Left ventricle myocardium superior (tissue), 1 donor: ENCODE measurements at regions not wholly inside any gene's neighbourhood (a gene's known extent, or its start where the extent isn't known, plus 50 kb on each side); places are given as distances from the start of the nearest gene placed in this dataset.
"Not testable (repeated sequence)": the region's sequence is repeated elsewhere in the genome, so short reads cannot be mapped to it uniquely, and the experiment has no call there.

ENCODE experiments used
- ATAC-seq: fragments of 200-7000 bp; cut with Tn5 transposase; one replicate; pipeline ENCODE4 v1.9.1; 2020; ENCODE audit warnings: mild to moderate bottlenecking, moderate library complexity
- DNase-seq: peaks from one replicate; pipeline ENCODE4 v3.0.0-alpha.2; 2020
- intact Hi-C: fragments of 100-400 bp; cut with micrococcal nuclease; formaldehyde crosslinking; loops from one replicate; pipeline ENCODE4 v1.11.0; 2022
- donor health status: DM: no; HTN: yes; CAD: no; lungs with severe emphysema.

DNA sequence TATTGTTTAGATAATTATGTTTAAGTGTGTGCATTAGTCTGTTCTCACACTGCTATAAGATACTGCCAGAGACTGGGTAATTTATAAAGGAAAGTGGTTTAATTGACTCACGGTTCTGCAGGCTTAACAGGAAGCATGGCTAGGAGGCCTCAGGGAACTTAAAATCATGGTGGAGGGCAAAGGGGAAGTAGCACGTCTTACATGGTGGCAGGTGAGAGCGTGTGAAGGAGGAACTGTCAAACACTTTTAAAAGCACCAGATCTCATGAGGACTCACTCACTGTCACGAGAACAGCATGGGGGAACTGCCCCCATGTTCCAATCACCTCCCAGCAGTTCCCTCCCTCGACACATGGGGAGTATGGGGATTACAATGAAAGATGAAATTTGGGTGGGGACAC is 203.5 kb upstream of the GOT2 start:
- intact Hi-C loops = no loop called here
- DNase-seq = no peak
- ATAC-seq = no peak

DNA sequence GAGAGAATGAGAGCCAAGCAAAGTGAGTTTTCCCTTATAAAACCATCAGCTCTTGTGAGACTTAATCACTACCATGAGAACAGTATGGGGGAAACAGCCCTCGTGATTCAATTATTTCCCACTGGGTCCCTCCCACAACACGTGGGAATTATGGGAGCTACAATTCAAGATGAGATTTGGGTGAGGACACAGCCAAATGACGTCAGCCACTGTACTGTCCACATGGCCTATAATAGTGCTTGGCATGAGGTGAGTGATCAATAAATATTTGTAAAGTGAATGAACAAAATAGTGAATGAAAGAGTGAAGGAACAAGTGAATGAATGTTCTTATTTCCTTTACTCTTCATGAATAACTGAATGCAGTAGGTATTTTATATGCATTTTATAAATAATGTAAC is 199.1 kb upstream of the GOT2 start:
- DNase-seq (no peak), ATAC-seq (no peak)
- intact Hi-C loops = no loop called here

DNA sequence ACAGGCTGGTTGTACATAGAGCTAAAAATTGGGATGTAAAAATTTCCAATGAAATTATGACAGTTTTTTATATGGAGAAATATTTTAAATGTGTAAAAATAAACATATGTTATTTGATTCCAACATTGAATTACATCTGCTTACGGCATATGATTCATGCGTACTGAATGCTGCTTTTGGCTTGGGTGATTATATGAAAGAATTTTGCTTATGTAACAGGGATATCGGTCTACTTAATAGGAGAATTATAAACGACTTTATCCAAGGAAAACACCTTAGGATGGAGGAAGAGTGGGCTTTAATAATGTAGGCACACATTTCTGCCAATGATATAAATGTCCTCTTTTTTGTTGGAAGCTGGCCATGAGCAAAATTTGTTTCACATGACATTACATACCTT is 197.3 kb upstream of the GOT2 start:
- DNase-seq (no peak), ATAC-seq (no peak)
- intact Hi-C loops = no loop called here

DNA sequence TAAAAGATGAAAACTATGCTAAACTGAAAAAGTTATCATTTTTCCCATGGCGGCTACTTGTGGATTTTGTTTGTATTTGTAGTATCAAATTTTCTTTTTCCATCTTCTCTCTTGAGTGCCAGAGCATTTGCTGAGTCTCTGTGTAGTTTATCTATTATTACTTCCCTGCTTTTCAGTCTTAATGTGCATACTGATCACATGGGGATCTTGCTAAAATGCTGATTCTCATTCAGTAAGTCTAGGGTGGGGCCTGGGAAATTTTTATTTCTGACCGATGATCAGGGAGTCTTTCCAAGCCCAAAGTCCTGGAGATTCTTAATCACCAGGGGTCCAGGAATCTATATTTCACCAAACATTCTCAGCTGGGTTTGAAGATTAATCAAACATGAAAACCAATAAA is 189.0 kb upstream of the GOT2 start:
- ATAC-seq = no peak
- intact Hi-C loops = no loop called here
- no peak for DNase-seq

DNA sequence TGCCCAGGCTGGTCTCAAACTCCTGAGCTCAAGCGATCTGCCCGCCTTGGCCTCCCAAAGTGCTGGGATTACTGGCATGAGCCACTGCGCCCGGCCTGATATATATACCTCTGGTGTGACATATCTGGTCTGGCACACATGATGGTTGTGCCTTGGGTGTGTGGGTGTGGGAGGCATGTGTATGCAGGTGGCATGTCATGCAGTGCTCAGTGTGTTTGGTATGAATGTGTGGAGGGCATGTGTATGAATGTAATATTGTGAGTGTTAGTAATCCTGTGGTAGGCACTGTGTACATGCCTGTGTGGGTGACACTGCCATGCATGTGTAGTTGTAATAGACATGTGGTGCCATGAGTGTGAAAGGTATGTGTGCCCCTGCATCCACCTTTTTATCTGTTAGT is 179.3 kb upstream of the GOT2 start:
- intact Hi-C loops = no loop called here
- no peak for ATAC-seq

DNA sequence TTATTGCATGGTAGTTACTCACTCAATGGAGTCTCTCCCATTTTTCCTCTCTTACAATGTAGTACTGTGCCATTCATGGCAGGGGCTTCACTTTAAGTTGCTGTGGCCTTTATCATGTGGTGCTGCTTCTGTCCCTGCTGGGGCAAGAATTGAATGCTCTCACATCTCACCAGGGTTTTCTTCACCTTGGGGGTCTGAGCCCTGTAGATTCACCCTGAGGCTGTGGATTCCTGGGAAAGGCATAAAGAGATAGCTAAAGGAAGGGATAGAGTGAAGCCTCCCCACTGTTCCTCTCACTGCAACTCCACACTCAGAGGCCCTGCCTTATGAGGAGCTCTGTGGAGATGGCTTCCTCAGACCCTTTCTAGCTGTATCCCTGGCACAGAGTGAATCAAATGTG is 178.5 kb upstream of the GOT2 start:
- ATAC-seq (no peak), DNase-seq (no peak)
- intact Hi-C loops = no loop called here

More for the DNA sequence above, 179.3 kb upstream of the GOT2 start:
- no peak for DNase-seq

DNA sequence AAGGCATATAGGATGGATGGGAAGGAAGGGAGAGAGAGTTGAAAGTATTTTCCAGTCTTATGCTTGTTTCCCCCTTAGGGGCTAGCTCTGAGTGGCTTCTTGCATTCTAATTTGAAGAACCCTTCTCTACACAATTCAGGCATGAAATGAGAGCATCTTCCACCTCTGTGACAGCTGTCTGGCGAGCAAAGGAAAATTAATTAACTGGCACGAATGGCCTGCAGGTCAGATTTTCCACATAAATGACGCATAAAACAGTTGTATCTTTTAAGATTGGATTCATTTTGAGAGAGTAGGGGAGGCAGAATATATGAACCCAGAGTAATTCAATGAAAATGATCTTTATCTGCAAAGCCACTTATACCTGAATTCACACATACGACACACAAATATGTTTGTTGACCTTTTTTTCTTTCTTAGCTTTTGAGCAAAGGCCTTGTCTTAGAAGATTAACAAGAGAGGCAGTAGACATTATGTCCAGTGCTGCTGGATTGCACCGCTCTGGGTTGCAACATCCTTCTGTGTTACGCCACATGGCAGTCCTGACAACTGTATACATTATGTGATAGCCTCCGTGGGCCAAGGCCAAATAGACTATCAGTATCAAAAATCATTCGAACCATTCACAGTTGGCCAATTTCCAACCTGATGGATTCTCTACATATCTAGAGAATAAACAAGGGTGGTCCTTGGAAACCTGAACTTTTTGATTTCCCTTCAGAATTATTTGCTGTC is 173.0 kb upstream of the GOT2 start:
- ATAC-seq = no peak
- no peak for DNase-seq
- intact Hi-C loops = no loop called here

DNA sequence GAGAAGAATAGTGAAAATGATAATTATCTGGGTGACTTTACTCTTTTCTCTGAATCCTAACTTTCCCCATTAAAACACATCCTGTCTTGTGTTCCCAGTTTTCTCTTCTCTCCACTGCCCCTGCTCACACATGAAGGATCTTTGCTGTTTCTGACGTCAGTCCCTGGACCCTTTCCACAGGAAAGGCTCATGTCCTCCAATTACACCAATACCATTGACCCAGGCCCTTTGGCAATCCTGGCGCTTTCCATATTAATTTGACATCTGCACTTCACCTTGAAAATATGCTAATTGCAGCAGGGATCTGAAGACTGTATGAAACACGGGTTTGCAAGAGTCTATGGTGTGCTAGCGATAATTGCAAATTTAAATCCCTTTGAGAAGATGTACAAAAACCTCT is 170.2 kb upstream of the GOT2 start:
- ATAC-seq = no peak
- DNase-seq = no peak
- intact Hi-C loops = no loop called here

DNA sequence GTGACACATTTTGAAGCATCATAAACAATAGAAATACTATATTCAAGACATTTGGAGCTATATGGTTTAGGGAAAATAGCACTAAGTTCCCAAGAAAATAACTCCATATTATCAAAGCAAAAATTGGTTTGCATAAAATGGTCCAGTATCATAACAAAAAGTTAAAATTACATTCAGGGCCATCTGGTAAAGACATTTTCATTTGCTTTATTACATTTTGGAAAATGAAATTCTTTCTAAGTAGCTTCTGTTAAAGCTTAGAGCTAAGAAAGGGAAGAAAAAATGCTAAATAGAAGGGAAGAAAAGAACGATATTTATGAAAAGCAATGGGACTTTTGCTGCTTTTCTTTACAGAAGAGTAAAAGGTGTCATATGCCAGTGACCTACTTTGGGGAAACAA is 155.4 kb upstream of the GOT2 start:
- intact Hi-C loops = no loop called here
- ATAC-seq (no peak), DNase-seq (no peak)

DNA sequence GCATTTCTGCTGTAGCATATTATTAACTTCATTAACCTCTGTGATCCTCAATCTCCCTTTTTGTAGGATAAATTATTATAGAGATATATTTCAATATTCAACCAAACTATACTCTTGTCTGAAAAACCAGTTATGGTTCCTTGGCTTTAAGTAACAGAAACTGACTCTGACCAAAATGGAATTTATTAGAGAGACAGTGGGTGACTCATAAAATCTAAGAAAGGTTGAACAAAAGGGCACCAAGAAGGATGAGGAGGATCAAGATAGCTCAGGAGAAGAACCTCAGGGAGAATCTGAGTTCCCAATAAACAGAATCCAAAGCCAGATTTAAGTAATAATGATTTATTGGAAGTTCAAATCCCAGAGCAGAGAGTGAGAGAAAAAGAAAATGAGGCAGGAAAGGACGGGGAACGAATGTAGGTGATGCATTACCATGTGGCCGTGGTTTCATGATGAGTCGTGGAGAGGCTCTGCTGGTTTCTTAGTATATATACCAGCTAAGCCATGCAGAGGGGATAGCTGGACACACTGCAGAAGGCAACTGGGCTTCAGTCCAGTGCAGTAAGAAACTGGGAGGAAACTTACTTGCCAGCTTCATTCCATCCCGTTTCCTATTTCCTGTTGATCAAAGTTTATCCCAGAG is 151.5 kb upstream of the GOT2 start:
- no peak for DNase-seq
- intact Hi-C loops = no loop called here
- no peak for ATAC-seq

DNA sequence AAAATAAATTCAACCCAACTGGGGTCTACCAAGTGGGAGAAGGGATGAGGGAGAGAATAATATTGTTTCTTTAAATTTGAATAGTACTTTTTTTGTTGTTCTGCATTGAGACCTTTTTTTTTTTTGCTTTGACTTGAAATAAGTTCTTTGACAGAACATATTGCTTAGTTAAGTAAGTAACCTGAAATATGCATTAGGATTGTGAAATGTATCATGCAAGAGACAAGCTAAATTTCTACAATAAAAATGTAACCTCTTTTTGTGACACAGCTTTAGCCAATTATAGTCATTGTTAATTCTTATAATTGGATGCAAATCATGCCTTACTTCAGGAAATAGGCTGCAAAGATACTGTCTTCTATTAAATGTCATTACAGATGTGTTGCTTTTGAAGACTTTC is 150.0 kb upstream of the GOT2 start:
- ATAC-seq = no peak
- intact Hi-C loops = no loop called here
- no peak for DNase-seq

DNA sequence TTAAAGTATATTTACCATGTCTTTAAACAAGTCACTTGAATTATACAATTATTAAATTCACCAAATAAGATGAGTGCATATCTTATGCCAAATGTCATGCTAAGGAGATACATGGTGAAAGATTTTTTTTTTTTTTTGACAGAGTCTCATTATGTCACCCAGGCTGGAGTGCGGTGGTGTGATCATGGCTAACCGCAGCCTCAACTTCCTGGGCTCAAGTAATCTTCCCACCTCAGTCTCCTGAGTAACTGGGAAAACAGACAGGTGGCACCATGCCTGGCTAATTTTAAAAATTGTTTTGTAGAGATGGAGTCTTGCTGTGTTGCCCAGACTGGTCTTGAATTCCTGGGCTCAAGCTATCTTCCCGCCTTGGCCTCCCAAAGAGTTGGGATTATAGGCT is 149.0 kb upstream of the GOT2 start:
- intact Hi-C loops = no loop called here
- DNase-seq = no peak
- no peak for ATAC-seq

DNA sequence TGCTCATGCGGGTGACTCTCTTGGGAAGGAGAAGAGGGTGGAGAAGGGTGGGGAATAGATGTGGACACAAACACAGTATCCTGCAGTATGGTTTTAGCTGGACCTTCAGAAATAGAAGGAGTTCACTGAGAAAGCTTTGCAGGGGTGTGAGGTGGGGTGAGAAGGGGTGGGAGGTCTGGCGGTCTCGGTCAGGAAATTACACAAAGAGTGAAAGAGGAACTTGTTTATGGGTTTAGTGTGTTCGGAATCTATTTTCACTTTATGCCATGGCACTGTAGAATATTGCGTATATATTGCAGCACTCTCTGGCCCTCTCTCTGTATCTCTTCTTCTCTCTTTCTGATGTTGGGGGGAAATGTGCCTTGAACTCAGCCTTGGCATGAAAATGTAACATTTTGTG is 148.2 kb upstream of the GOT2 start:
- ATAC-seq = peak; percentile 26
- DNase-seq = no peak
- intact Hi-C loops = no loop called here

DNA sequence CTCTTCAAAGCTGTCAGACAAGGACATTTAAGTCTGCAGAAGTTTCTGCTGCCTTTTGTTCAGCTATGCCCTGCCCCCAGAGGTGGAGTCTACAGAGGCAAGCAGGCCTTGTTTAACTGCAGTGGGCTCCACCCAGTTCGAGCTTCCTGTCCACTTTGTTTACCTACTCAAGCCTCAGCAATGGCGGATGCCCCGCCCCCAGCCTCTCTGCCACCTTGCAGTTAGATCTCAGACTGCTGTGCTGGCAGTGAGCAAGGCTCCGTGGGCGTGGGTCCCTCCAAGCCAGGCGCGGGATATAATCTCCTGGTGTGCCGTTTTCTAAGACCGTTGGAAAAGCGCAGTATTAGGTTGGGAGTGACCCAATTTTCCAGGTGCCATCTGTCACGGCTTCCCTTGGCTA is 144.5 kb upstream of the GOT2 start:
- intact Hi-C loops, DNase-seq, ATAC-seq: not testable (repeated sequence)

DNA sequence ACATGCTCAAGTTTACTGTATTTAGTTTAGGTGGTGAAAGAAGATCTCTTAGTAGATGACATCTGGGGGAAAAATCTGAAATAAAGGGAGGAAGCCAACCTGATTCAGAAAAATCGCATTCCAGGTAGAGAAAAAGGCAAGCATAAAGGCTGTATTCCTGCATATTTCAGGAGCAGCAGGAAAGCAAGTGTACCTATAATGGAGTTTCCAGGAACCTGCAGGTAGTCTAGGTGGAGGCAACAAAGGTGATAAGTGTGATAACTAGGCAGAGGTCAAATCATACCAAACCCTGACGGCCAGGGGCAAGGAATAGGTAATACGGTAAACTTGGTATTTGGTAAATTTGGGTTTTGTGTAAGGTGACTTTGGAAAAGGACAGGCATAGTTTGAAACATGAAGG is 132.8 kb upstream of the GOT2 start:
- intact Hi-C loops = no loop called here
- ATAC-seq = no peak
- DNase-seq = no peak

DNA sequence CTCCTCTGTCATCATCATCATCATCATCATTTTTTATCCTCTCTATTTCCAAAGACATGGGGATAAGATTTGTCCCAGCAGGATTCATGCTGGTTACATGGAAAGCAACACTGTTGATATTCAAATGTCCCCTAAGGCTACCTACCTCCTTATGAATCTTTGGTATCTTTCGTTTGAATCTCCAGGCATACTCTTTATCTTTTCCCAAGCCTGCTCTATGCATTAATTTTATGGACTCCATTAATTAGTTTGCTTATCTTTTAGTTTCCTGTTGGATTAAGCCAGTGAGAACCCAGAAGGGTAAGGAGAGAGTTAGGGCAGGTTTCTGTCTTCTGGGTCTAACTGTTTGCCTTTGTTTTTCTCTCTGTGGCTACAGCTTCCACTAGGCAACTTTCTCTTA is 129.6 kb upstream of the GOT2 start:
- ATAC-seq = no peak
- intact Hi-C loops = no loop called here
- no peak for DNase-seq

DNA sequence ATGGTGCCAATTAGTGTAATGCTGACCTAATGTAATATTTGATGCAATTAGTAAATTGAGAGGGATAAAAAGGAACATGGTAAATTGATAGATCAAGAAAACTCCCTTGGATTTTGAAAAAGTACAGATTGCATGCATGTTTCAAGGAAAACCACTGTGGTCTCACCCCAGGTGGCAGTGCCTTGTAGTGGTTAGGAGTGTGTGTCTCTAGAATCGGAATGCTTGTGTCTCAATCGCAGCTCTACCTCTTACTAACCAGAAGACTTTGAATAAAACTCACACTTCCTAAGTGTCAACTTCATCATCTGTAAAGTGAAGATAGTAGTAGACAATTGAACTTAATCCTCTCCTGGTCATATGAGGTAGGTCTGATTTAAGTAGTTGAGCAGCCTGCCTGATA is 128.9 kb upstream of the GOT2 start:
- no peak for DNase-seq
- intact Hi-C loops = no loop called here
- no peak for ATAC-seq

DNA sequence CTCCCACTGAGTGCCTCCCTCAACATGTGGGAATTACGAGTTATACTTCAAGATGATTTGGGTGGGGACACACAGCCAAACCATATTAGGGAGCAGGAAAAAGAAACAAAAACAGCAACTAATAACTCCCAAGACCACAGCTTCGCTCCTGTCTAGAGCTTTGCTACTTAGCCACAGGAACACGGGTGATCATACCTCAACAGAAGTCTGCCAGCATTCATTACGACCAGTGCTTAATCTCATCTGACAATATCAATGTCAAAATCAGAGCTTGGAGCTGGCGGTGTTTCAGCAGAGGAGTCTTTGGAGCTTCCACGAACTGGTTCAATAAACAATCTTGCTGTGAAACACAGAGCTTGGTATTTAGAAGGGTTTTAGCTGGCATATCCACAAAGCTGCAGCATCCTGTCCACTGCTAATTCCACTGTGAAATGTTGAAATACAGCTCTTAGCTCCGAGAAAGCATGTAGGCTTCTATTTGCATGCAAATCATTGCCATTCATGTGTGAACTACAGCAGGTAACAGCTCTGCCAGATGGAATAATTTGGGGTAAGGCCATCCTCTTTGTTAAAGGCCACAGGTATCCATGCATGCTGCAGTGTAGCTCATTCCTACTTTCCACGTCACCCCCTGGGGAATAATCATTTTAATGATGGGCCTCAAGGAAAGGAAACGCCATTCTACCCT is 128.4 kb upstream of the GOT2 start:
- no peak for ATAC-seq
- DNase-seq = no peak
- intact Hi-C loops = no loop called here

DNA sequence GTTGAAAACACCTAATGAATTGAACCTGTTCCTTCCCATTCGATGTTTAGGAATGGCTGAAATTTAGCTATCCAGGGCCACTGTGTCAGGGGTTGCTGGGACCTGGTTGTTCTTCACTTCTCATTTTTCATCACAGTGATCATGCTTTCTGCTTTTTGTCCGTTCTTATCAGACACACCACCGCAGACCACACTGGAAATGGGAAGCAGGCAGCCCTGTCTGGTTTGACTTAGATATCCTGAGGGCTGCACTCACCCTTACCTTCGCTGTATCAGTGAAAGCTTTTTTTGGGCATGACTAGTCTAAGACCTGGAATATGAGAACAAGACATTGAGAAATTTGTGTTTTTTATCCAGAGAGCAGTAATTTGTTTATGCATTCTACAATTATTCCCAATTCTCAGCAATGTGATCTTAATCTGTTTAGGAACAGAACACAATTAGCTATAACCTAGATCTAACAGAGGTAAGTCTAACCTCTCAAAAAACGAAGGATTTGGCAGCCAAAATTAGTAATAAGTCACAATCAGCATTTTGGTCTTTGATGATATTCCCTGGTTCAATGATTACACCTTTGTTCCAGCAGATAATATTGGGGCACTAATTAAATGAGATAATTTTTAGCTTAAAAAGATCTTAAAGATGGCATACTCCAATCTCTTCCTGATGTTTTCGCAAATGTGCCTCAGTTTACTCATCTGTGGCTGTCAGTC is 126.0 kb upstream of the GOT2 start:
- no peak for ATAC-seq
- intact Hi-C loops = no loop called here
- no peak for DNase-seq

DNA sequence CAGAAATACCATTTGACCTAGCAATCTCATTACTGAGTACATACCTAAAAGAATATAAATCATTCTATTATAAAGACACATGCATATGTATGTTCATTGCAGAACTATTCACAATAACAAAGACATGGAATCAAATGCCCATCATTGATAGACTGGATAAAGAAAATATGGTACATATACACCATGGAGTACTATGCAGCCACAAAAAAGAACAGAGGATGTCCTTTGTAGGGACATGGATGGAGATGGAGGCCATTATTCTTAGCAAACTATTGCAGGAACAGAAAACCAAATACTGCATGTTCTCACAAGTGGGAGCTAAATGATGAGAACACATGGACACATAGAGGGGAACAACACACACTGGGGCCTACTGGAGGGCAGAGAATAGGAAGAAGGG is 124.5 kb upstream of the GOT2 start:
- intact Hi-C loops, DNase-seq, ATAC-seq: not testable (repeated sequence)
